ENCODE measurements at regions not wholly inside any gene's neighbourhood (a gene's known extent, or its start where the extent isn't known, plus 50 kb on each side); places are given as distances from the start of the nearest gene placed in this dataset.
"Not testable (repeated sequence)": the region's sequence is repeated elsewhere in the genome, so short reads cannot be mapped to it uniquely, and the experiment has no call there.

GRCh38 chrX:47302396-47302795, 68.0 kb upstream of the ZNF157 start:
- no peak for DNase-seq (ENCODE audit: low read depth in 2 of 2)

DNA sequence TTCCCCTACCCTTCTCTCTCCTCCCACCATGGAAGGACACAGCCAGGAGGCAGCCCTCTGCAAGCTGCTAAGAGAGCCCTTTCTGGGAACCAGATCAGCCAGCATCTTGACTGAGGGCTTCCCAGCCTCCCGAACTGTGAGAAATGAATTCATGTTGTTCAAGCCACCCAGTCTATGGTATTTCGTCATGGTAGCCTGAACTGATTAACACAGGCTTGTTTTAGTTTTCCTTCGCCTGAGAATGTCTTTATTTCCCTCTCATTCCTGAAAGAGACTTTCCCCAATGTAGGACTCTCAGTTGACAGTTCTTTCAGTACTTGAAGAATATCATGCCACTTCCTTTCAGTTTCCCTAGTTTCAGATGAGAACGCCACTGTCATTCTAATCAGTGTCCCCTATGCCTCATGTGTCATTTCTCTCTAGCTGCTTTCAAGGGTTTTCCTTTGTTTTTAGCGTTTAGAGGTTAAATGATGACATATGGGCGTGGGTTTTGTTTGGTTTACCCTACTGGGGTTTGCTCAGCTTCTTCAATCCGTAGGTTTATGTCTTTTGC, 63.8 kb upstream of the ZNF157 start:
- not testable (repeated sequence) for DNase-seq (ENCODE audit: low read depth in 2 of 2)

DNA sequence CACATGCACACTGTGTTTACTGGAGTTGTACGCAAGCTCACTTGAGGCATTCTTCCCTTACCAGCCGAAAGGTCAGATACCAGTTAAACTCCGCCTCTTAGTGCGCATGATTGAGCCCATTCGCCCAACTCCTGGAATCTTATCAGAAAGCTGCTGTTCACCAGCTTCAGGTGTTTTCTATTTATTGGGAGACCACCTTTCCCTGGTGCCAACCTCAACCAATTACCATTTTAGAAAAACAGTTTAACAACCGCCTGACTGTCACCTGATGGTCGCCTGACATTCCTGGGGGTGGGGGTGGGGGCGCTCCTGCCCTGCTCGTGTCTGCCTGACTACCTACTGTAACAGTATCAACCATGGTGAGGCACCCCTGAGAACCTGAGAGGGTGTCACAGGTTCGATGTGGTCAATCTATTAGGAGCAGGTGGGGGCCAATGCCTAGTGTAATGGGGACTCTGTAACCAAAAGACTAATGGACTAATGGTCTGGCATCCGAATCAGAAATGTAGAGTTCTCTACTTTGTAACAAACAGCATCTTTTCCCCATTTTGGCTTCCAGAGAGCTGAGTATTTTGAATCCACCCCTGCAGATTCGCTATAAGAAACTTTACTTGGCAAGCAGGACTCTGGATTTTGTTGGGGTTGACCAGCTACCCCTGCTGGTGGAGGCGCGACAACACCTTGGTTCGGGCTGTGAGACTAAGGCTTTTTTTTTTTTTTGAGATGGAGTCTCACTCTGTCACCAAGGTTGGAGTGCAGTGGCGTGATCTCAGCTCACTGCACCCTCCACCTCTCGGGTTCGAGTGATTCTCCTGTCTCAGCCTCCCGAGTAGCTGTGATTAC, 58.2 kb upstream of the ZNF157 start:
- peak; percentile 8 to 9 for DNase-seq (ENCODE audit: low read depth in 2 of 2)

DNA sequence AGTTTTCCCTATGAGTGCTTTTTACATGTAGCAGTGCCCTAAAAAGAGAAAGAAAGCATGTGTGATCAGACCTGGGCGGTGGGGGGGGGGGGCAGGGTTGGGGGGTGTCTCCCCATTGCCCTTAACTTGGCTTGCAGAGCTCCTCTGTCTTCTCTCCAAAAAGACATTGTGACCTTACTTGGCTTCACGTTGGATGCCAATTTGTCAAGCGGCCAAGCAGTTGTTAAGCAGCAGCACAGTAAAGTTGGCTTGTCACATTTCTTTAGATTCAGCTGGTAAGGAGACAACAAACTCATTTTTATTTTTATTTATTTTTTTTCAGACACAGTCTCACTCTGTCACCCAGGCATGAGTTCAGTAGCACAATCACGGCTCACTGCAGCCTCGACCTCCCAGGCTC, 57.3 kb upstream of the ZNF157 start:
- DNase-seq (ENCODE audit: low read depth in 2 of 2): no peak

GRCh38 chrX:47316276-47317025, 53.9 kb upstream of the ZNF157 start:
- no peak for DNase-seq (ENCODE audit: low read depth in 2 of 2)
